Osteoblast (primary cell): ENCODE measurements at regions not wholly inside any gene's neighbourhood (a gene's known extent, or its start where the extent isn't known, plus 50 kb on each side); places are given as distances from the start of the nearest gene placed in this dataset.

Experiments used
- DNase-seq: peaks from one replicate; pipeline ENCODE4 v3.0.0; 2011; ENCODE audit warnings: low spot score, mixed read lengths; ENCODE audit not compliant: insufficient read length; ENCODE audit errors: missing footprints
- H2AFZ ChIP-seq: 2 replicates; pipeline ENCODE4 v1.6.0; 2011; ENCODE audit warnings: mild to moderate bottlenecking, low read length
- H3K27ac ChIP-seq: 2 replicates; pipeline ENCODE4 v1.5.1; 2011; ENCODE audit warnings: mild to moderate bottlenecking, low read depth, low read length, moderate library complexity
- H3K27me3 ChIP-seq: 2 replicates; pipeline ENCODE4 v1.6.0; 2012; ENCODE audit warnings: mild to moderate bottlenecking, control low read depth, inconsistent platforms, low read length, moderate library complexity; ENCODE audit not compliant: insufficient read depth
- H3K36me3 ChIP-seq: 2 replicates; pipeline ENCODE4 v1.5.1; 2011; ENCODE audit warnings: mild to moderate bottlenecking, low read length, control low read depth, moderate library complexity; ENCODE audit not compliant: insufficient read depth
- H3K4me1 ChIP-seq: 2 replicates; pipeline ENCODE4 v1.5.1; 2011; ENCODE audit warnings: mild to moderate bottlenecking, low read length, control low read depth, moderate library complexity; ENCODE audit not compliant: insufficient read depth
- H3K4me2 ChIP-seq: 2 replicates; pipeline ENCODE4 v1.6.0; 2011; ENCODE audit warnings: mild to moderate bottlenecking, low read length; ENCODE audit not compliant: insufficient read depth
- H3K4me3 ChIP-seq: fragments of 200-600 bp; sonication (generic); 3 replicates; pipeline ENCODE4 v1.5.1; 2012; ENCODE audit warnings: mild to moderate bottlenecking, low read length, inconsistent platforms; ENCODE audit not compliant: insufficient read depth
- H3K79me2 ChIP-seq: 2 replicates; pipeline ENCODE4 v1.6.0; 2012; ENCODE audit warnings: mild to moderate bottlenecking, low read length, control low read depth, inconsistent platforms; ENCODE audit not compliant: insufficient read depth
- H3K9me3 ChIP-seq: 2 replicates; pipeline ENCODE4 v1.5.1; 2011; ENCODE audit warnings: low read depth, low read length, control low read depth
- H4K20me1 ChIP-seq: 2 replicates; pipeline ENCODE4 v1.6.0; 2012; ENCODE audit warnings: mild to moderate bottlenecking, low read length, control low read depth; ENCODE audit not compliant: insufficient read depth
- TF ChIP-seq, protein P1 (sequence below): IDR thresholded peaks from 2 replicates; pipeline ENCODE4 v1.5.1; 2011; ENCODE audit warnings: mild to moderate bottlenecking, low read depth, low read length, moderate library complexity; ENCODE audit errors: extremely low read depth

DNA sequence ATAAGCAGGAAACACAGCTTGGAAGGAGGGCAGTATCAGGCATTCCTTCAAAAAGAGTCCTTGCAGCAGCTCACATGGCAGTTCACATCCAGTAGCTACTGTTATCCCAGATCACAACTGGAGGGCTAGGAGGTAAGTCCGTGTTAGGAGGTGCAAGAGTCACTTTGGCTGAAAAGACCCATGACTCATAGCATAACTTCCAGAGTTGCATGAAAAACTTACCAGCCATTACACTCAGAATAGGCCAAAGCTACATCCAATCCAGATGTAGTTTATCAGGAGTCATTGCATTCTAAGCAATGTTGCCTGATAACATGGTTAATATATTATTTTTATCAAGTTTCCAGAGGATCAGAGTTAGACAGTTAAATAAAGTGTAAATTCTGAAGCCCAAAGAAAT lies 1126.4 kb upstream of the SEMA6A start:
- peaks cover 4% of the 10 kb centered on the region for H3K9me3 ChIP-seq
- H3K4me2 ChIP-seq: no peak overlapping the region
- H3K27ac ChIP-seq: no peak overlapping the region
- no peaks in the 10 kb centered on the region for H3K4me1 ChIP-seq
- DNase-seq: no peak
- TF ChIP-seq, protein P1, sequence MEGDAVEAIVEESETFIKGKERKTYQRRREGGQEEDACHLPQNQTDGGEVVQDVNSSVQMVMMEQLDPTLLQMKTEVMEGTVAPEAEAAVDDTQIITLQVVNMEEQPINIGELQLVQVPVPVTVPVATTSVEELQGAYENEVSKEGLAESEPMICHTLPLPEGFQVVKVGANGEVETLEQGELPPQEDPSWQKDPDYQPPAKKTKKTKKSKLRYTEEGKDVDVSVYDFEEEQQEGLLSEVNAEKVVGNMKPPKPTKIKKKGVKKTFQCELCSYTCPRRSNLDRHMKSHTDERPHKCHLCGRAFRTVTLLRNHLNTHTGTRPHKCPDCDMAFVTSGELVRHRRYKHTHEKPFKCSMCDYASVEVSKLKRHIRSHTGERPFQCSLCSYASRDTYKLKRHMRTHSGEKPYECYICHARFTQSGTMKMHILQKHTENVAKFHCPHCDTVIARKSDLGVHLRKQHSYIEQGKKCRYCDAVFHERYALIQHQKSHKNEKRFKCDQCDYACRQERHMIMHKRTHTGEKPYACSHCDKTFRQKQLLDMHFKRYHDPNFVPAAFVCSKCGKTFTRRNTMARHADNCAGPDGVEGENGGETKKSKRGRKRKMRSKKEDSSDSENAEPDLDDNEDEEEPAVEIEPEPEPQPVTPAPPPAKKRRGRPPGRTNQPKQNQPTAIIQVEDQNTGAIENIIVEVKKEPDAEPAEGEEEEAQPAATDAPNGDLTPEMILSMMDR: no peak
- no peaks in the 10 kb centered on the region for H3K27me3 ChIP-seq
- no peaks in the 10 kb centered on the region for H3K36me3 ChIP-seq
- H2AFZ ChIP-seq: no peak overlapping the region
- H3K4me3 ChIP-seq: no peak overlapping the region
- H4K20me1 ChIP-seq: no peaks in the 10 kb centered on the region
- H3K79me2 ChIP-seq: no peaks in the 10 kb centered on the region

DNA sequence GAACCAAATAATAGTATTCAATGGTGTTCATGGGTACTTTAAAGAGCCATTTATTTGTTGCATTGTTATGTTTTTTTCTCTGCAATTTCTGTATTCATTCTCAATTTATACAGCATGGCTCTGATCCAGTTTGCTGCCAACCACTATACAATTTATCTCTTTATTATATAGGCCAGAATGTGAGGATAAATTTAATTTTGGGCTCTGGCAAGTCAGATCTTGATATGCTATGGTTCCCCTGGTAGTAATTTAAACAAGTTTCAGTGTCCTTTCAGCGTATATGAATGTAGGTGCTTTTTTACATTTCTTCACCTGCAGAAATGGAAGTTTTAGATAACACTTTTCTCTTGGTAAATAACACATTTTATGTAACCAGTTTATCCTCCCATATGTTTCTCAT lies 1118.0 kb upstream of the SEMA6A start:
- Histone ChIP-seq H3K4me3 (no peak overlapping the region), H3K4me1 (no peaks in the 10 kb centered on the region), H3K27me3 (no peaks in the 10 kb centered on the region), H3K36me3 (no peaks in the 10 kb centered on the region), H3K79me2 (no peaks in the 10 kb centered on the region), H4K20me1 (no peaks in the 10 kb centered on the region), H3K4me2 (no peak overlapping the region), H3K27ac (no peak overlapping the region), H2AFZ (no peak overlapping the region), H3K9me3 (no peaks in the 10 kb centered on the region)
- TF ChIP-seq, protein P1: no peak
- no peak for DNase-seq

DNA sequence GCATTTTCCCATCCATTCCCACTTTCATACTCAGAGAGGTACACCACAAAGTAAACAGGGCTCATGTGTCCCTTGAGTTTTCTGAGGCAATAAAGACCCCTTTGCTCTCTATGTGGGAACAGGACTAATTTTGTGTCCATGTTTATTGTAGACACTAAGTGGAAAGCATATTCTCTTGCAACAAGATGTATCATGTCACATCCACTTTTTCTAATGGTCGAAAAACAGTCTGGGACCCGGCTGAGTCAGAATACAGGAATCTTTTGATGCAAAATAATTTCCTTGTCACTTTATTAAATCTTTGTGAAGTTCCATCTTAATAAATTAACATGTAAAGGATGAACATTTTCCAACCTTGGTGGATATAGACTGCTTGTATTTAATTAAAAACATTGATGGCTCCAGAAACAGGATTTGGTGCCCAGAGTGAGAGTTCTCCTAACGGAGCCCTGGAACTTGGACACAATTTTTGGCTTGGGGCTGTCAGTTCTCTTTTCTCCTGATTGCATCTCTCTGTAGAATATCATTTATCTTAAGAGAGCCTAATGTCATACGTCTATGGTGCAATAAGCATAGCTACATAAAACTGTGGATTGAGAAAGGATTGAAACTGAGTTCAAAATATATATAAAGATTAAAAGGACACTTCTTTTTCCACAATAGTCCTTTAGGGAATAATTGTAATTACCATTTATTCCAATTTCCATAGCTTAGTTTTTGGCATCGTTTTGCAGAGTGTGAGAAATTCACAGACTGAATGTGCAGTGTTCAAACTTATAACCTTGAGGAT lies 1116.7 kb upstream of the SEMA6A start:
- TF ChIP-seq, protein P1: no peak
- Histone ChIP-seq H3K4me3 (no peak overlapping the region), H3K4me2 (no peak overlapping the region), H4K20me1 (no peaks in the 10 kb centered on the region), H3K9me3 (no peaks in the 10 kb centered on the region), H3K27ac (no peak overlapping the region), H3K4me1 (no peaks in the 10 kb centered on the region), H2AFZ (no peak overlapping the region), H3K79me2 (no peaks in the 10 kb centered on the region), H3K27me3 (no peaks in the 10 kb centered on the region), H3K36me3 (no peaks in the 10 kb centered on the region)
- no peak for DNase-seq

DNA sequence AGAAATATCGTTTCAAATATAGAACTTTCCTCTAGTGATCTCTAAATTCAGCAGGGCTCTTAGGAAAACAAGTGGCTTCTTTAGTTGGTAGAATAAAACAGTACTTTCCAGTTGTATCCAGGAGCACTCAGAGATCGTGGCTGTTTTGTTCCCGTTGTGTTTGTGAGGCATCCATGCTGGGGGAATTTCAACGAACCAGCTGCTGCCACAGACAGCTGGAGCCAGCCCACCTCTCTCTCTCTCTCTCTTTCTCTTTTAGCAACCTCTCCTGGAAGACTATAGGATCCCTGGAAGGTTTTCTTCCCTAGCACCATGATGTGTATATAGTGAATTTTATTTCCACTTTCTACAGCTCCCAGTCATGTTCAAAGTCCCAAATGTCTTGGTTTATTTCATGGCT lies 1116.0 kb upstream of the SEMA6A start:
- DNase-seq: no peak
- H3K9me3 ChIP-seq: no peaks in the 10 kb centered on the region
- H2AFZ ChIP-seq: no peak overlapping the region
- TF ChIP-seq, protein P1: no peak
- H3K79me2 ChIP-seq: no peaks in the 10 kb centered on the region
- no peaks in the 10 kb centered on the region for H4K20me1 ChIP-seq
- no peaks in the 10 kb centered on the region for H3K4me1 ChIP-seq
- H3K27ac ChIP-seq: no peak overlapping the region
- no peak overlapping the region for H3K4me2 ChIP-seq
- H3K4me3 ChIP-seq: no peak overlapping the region
- no peaks in the 10 kb centered on the region for H3K36me3 ChIP-seq
- H3K27me3 ChIP-seq: no peaks in the 10 kb centered on the region
